H9 (cell line): ENCODE measurements at regions not wholly inside any gene's neighbourhood (a gene's known extent, or its start where the extent isn't known, plus 50 kb on each side); places are given as distances from the start of the nearest gene placed in this dataset.

ENCODE experiments used
- DNase-seq: peaks from one replicate; pipeline ENCODE4 v3.0.0-alpha.2; 2017
- H2AFZ ChIP-seq: one replicate; pipeline ENCODE4 v1.6.1; 2013; ENCODE audit warnings: mild to moderate bottlenecking, low read length, control low read depth, moderate library complexity
- H2AK5ac ChIP-seq: 2 replicates; pipeline ENCODE4 v1.6.1; 2013; ENCODE audit warnings: low read length, control low read depth, mixed read lengths; ENCODE audit not compliant: insufficient read length
- H2BK120ac ChIP-seq: one replicate; pipeline ENCODE4 v1.6.1; 2013; ENCODE audit warnings: low read depth, mild to moderate bottlenecking, low read length, control low read depth, inconsistent platforms; ENCODE audit not compliant: poor library complexity, severe bottlenecking
- H2BK12ac ChIP-seq: 2 replicates; pipeline ENCODE4 v1.6.1; 2013; ENCODE audit warnings: low read length, control low read depth, mixed read lengths, low read depth; ENCODE audit not compliant: insufficient read length
- H2BK15ac ChIP-seq: 2 replicates; pipeline ENCODE4 v1.6.1; 2013; ENCODE audit warnings: low read depth, low read length, control low read depth
- H2BK20ac ChIP-seq: one replicate; pipeline ENCODE4 v1.6.1; 2013; ENCODE audit warnings: low read depth, mild to moderate bottlenecking, low read length, control low read depth, inconsistent platforms; ENCODE audit not compliant: poor library complexity, severe bottlenecking
- H2BK5ac ChIP-seq: 2 replicates; pipeline ENCODE4 v1.6.1; 2013; ENCODE audit warnings: low read length, control low read depth, mixed read lengths; ENCODE audit not compliant: insufficient read length
- H3K14ac ChIP-seq: 2 replicates; pipeline ENCODE4 v1.6.1; 2013; ENCODE audit warnings: low read length, control low read depth; ENCODE audit not compliant: insufficient read depth
- H3K18ac ChIP-seq: 2 replicates; pipeline ENCODE4 v1.6.1; 2013; ENCODE audit warnings: low read depth, mild to moderate bottlenecking, mixed read lengths, low read length, control low read depth; ENCODE audit not compliant: insufficient read length
- H3K23ac ChIP-seq: 2 replicates; pipeline ENCODE4 v1.6.1; 2013; ENCODE audit warnings: low read length, control low read depth, mixed read lengths, low read depth; ENCODE audit not compliant: insufficient read length
- H3K23me2 ChIP-seq: 2 replicates; pipeline ENCODE4 v1.6.1; 2013; ENCODE audit warnings: low read depth, mild to moderate bottlenecking, mixed read lengths, low read length, control low read depth; ENCODE audit not compliant: insufficient read length, poor library complexity, severe bottlenecking
- H3K27ac ChIP-seq: 2 replicates; pipeline ENCODE4 v1.5.1; 2013; ENCODE audit warnings: low read length, control low read depth, mixed read lengths, low read depth; ENCODE audit not compliant: insufficient read length
- H3K27me3 ChIP-seq: 2 replicates; pipeline ENCODE4 v1.6.1; 2013; ENCODE audit warnings: low read length, control low read depth, inconsistent platforms; ENCODE audit not compliant: insufficient read depth
- H3K4ac ChIP-seq: 2 replicates; pipeline ENCODE4 v1.6.1; 2013; ENCODE audit warnings: low read depth, mild to moderate bottlenecking, control low read depth, inconsistent platforms, low read length, moderate library complexity
- H3K4me1 ChIP-seq: 2 replicates; pipeline ENCODE4 v1.6.1; 2013; ENCODE audit warnings: low read length, control low read depth, inconsistent platforms; ENCODE audit not compliant: insufficient read depth
- H3K4me2 ChIP-seq: 2 replicates; pipeline ENCODE4 v1.6.1; 2013; ENCODE audit warnings: low read length, control low read depth, mixed read lengths; ENCODE audit not compliant: insufficient read length, insufficient read depth
- H3K56ac ChIP-seq: 2 replicates; pipeline ENCODE4 v1.6.1; 2013; ENCODE audit warnings: low read depth, mild to moderate bottlenecking, mixed read lengths, low read length, control low read depth; ENCODE audit not compliant: insufficient read length
- H3K79me1 ChIP-seq: 2 replicates; pipeline ENCODE4 v1.6.1; 2013; ENCODE audit warnings: low read depth, mild to moderate bottlenecking, moderate library complexity, low read length, control low read depth, inconsistent platforms; ENCODE audit not compliant: insufficient read depth, poor library complexity, severe bottlenecking
- H3K79me2 ChIP-seq: 2 replicates; pipeline ENCODE4 v1.6.1; 2013; ENCODE audit warnings: low read length, control low read depth, inconsistent platforms; ENCODE audit not compliant: insufficient read depth
- H3K9ac ChIP-seq: 2 replicates; pipeline ENCODE4 v1.6.1; 2013; ENCODE audit warnings: low read length, control low read depth, mixed read lengths; ENCODE audit not compliant: insufficient read length; ENCODE audit errors: extremely low read depth
- H3K9me3 ChIP-seq: one replicate; pipeline ENCODE4 v1.6.1; 2013; ENCODE audit warnings: low read depth, low read length, inconsistent platforms; ENCODE audit not compliant: control insufficient read depth
- H3T11ph ChIP-seq: one replicate; pipeline ENCODE4 v1.6.1; 2013; ENCODE audit warnings: mild to moderate bottlenecking, low read length, control low read depth, inconsistent platforms
- H4K20me1 ChIP-seq: one replicate; pipeline ENCODE4 v1.6.1; 2013; ENCODE audit not compliant: control insufficient read depth, insufficient read length, insufficient read depth
- H4K5ac ChIP-seq: 2 replicates; pipeline ENCODE4 v1.6.1; 2013; ENCODE audit warnings: low read depth, mild to moderate bottlenecking, mixed read lengths, low read length, control low read depth; ENCODE audit not compliant: insufficient read length
- H4K8ac ChIP-seq: replicated peaks from 2 replicates; pipeline ENCODE4 v1.6.1; 2013; ENCODE audit warnings: low read length, control low read depth, mixed read lengths, low read depth; ENCODE audit not compliant: insufficient read length
- H4K91ac ChIP-seq: 2 replicates; pipeline ENCODE4 v1.6.1; 2013; ENCODE audit warnings: low read depth, mild to moderate bottlenecking, moderate library complexity, mixed read lengths, low read length, control low read depth; ENCODE audit not compliant: insufficient read length
- H3K27ac Mint-ChIP-seq, 3 experiments: 2 replicates in 2 of 3; 3 replicates in 1 of 3; pipeline ENCODE4 v1.8.0; 2020 to 2021; ENCODE audit warnings: mixed read lengths in 3 of 3, mild to moderate bottlenecking in 1 of 3, moderate library complexity in 1 of 3
- H3K27me3 Mint-ChIP-seq: 2 replicates; pipeline ENCODE4 v1.8.0; 2021; ENCODE audit warnings: low read depth, mild to moderate bottlenecking, moderate library complexity, mixed read lengths
- H3K36me3 Mint-ChIP-seq, 3 experiments: 2 replicates in 2 of 3; 3 replicates in 1 of 3; pipeline ENCODE4 v1.8.0; 2020 to 2021; ENCODE audit warnings: low read depth in 3 of 3, mixed read lengths in 3 of 3; ENCODE audit not compliant: insufficient read depth in 1 of 3
- H3K4me1 Mint-ChIP-seq, 2 experiments: 2 replicates each; pipeline ENCODE4 v1.8.0; 2020; ENCODE audit warnings: mixed read lengths in 2 of 2
- H3K4me3 Mint-ChIP-seq, 2 experiments: 2 replicates in 1 of 2; 3 replicates in 1 of 2; pipeline ENCODE4 v1.8.0; 2020 to 2021; ENCODE audit warnings: mild to moderate bottlenecking in 2 of 2, mixed read lengths in 2 of 2, moderate library complexity in 1 of 2
- H3K9me3 Mint-ChIP-seq, 2 experiments: 2 replicates in 1 of 2; 3 replicates in 1 of 2; pipeline ENCODE4 v1.8.0; 2020; ENCODE audit warnings: mild to moderate bottlenecking in 2 of 2, mixed read lengths in 2 of 2, moderate library complexity in 1 of 2
- WGBS: extraction: QIAGEN DNeasy Blood & Tissue Kit; methylation state at CpG from one replicate; pipeline ENCODE4 v1.1.7; 2013; ENCODE audit warnings: missing lambda C conversion rate, low lambda C conversion rate, mixed read lengths; ENCODE audit not compliant: insufficient read length; ENCODE audit errors: extremely low coverage; 5-methylcytosine and 5-hydroxymethylcytosine counted together
- TF ChIP-seq, protein P1 (sequence below): fragments of 200-600 bp; sonication (generic); conservative IDR thresholded peaks from 3 replicates; pipeline ENCODE4 v1.8.0; 2021; ENCODE audit warnings: antibody characterized with exemption, mild to moderate bottlenecking

GRCh38 chr2:51981783-51982182 is 949.9 kb upstream of the NRXN1 start:
- no peak overlapping the region for H3K56ac ChIP-seq
- H3K18ac ChIP-seq: no peak overlapping the region
- H3K4me2 ChIP-seq: no peak overlapping the region
- no peak overlapping the region for H3K23ac ChIP-seq
- no peak overlapping the region for H3K9ac ChIP-seq
- no peak overlapping the region for H4K91ac ChIP-seq
- H3K23me2 ChIP-seq: no peaks in the 10 kb centered on the region
- H2BK5ac ChIP-seq: no peak overlapping the region
- Mint-ChIP-seq H3K4me1 (no peaks in the 10 kb centered on the region), H3K27me3 (no peaks in the 10 kb centered on the region), H3K36me3 (no peaks in the 10 kb centered on the region), H3K9me3 (no peaks in the 10 kb centered on the region), H3K27ac (no peak overlapping the region), H3K4me3 (no peak overlapping the region)
- H3K4me1 ChIP-seq: no peaks in the 10 kb centered on the region
- no peaks in the 10 kb centered on the region for H4K20me1 ChIP-seq
- no peaks in the 10 kb centered on the region for H3K9me3 ChIP-seq
- H3K4ac ChIP-seq: no peak overlapping the region
- no peaks in the 10 kb centered on the region for H3K79me1 ChIP-seq
- H2BK15ac ChIP-seq: no peak overlapping the region
- TF ChIP-seq, protein P1, sequence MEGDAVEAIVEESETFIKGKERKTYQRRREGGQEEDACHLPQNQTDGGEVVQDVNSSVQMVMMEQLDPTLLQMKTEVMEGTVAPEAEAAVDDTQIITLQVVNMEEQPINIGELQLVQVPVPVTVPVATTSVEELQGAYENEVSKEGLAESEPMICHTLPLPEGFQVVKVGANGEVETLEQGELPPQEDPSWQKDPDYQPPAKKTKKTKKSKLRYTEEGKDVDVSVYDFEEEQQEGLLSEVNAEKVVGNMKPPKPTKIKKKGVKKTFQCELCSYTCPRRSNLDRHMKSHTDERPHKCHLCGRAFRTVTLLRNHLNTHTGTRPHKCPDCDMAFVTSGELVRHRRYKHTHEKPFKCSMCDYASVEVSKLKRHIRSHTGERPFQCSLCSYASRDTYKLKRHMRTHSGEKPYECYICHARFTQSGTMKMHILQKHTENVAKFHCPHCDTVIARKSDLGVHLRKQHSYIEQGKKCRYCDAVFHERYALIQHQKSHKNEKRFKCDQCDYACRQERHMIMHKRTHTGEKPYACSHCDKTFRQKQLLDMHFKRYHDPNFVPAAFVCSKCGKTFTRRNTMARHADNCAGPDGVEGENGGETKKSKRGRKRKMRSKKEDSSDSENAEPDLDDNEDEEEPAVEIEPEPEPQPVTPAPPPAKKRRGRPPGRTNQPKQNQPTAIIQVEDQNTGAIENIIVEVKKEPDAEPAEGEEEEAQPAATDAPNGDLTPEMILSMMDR: no peak
- H4K5ac ChIP-seq: no peak overlapping the region
- H2BK120ac ChIP-seq: no peak overlapping the region
- no peak overlapping the region for H2BK20ac ChIP-seq
- H3T11ph ChIP-seq: no peak overlapping the region
- no peak overlapping the region for H4K8ac ChIP-seq
- no CpG with 5 or more reads among the region's 2 CpGs for WGBS
- H2AK5ac ChIP-seq: no peak overlapping the region
- H2BK12ac ChIP-seq: no peak overlapping the region
- no peaks in the 10 kb centered on the region for H3K79me2 ChIP-seq
- no peak overlapping the region for H2AFZ ChIP-seq
- no peak overlapping the region for H3K14ac ChIP-seq
- no peak for DNase-seq
- no peak overlapping the region for H3K27ac ChIP-seq
- no peaks in the 10 kb centered on the region for H3K27me3 ChIP-seq
